PC-3 (cell line): ENCODE measurements at regions not wholly inside any gene's neighbourhood (a gene's known extent, or its start where the extent isn't known, plus 50 kb on each side); places are given as distances from the start of the nearest gene placed in this dataset.

Experiments used
- EZH2 ChIP-seq: fragments of 300-600 bp; sonication (generic); IDR thresholded peaks from one replicate; pipeline ENCODE4 v1.6.1; 2017; ENCODE audit warnings: antibody characterized with exemption, mild to moderate bottlenecking, low read length; ENCODE audit not compliant: unreplicated experiment
- TF ChIP-seq, protein P1 (sequence below): fragments of 300-600 bp; sonication (generic); conservative IDR thresholded peaks from 2 replicates; pipeline ENCODE4 v1.5.1; 2017; ENCODE audit warnings: antibody characterized with exemption, low read depth, mild to moderate bottlenecking, low read length

DNA sequence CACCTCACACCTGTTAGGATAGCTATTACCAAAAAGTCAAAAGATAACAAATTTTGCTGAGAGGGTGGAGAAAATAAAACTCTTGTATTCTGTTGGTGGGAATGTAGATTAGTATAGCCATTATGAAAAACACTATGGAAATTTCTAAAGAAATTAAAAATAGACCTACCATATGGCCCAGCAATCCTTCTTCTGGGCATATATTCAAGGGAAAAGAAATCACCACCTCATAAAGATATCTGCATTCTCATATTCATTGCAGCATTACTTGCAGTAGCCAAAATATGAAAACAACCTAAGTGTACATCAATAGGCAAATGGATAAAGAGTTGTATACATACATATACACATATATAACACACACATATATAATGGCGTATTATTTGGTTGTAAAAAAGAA is 791.6 kb upstream of the RGS18 start:
- TF ChIP-seq EZH2 = no peak
- TF ChIP-seq, protein P1, sequence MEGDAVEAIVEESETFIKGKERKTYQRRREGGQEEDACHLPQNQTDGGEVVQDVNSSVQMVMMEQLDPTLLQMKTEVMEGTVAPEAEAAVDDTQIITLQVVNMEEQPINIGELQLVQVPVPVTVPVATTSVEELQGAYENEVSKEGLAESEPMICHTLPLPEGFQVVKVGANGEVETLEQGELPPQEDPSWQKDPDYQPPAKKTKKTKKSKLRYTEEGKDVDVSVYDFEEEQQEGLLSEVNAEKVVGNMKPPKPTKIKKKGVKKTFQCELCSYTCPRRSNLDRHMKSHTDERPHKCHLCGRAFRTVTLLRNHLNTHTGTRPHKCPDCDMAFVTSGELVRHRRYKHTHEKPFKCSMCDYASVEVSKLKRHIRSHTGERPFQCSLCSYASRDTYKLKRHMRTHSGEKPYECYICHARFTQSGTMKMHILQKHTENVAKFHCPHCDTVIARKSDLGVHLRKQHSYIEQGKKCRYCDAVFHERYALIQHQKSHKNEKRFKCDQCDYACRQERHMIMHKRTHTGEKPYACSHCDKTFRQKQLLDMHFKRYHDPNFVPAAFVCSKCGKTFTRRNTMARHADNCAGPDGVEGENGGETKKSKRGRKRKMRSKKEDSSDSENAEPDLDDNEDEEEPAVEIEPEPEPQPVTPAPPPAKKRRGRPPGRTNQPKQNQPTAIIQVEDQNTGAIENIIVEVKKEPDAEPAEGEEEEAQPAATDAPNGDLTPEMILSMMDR = no peak
